Left kidney (tissue), 1 donor: ENCODE measurements at regions not wholly inside any gene's neighbourhood (a gene's known extent, or its start where the extent isn't known, plus 50 kb on each side); places are given as distances from the start of the nearest gene placed in this dataset.

ENCODE experiments used
- DNase-seq: peaks from one replicate; pipeline ENCODE4 v3.0.0-alpha.2; 2013

GRCh38 chr9:134987906-134988700 lies 70.4 kb upstream of the FCN1 start:
- DNase-seq, result no peak

- no peak for DNase-seq
Measured at GRCh38 chr9:134988706-134989105, 71.0 kb upstream of the FCN1 start.

- no peak for DNase-seq
Measured at GRCh38 chr9:134989206-134990065, 71.7 kb upstream of the FCN1 start.

GRCh38 chr9:134991808-134992754 lies 74.4 kb upstream of the FCN1 start:
- no peak for DNase-seq

GRCh38 chr9:134992755-134993124 lies 75.0 kb upstream of the FCN1 start:
- peak; percentile 31 for DNase-seq

- no peak for DNase-seq
Measured at GRCh38 chr9:134993416-134993815, 75.7 kb upstream of the FCN1 start.

GRCh38 chr9:134993996-134994720 lies 76.4 kb upstream of the FCN1 start:
- DNase-seq, result no peak

- no peak for DNase-seq
Measured at GRCh38 chr9:134994926-134995791, 77.4 kb upstream of the FCN1 start.

GRCh38 chr9:134995792-134996120 lies 78.0 kb upstream of the FCN1 start:
- no peak for DNase-seq

GRCh38 chr9:134996591-134997530 lies 79.1 kb upstream of the FCN1 start:
- DNase-seq, result no peak

- DNase-seq, result no peak
Measured at GRCh38 chr9:135000647-135001245, 83.0 kb upstream of the FCN1 start.

- no peak for DNase-seq
Measured at GRCh38 chr9:135001526-135001925, 83.8 kb upstream of the FCN1 start.

- DNase-seq, result no peak
Measured at GRCh38 chr9:135002336-135002735, 84.6 kb upstream of the FCN1 start.

- no peak for DNase-seq
Measured at GRCh38 chr9:135002802-135003201, 84.7 kb upstream of the OLFM1 start.

- no peak for DNase-seq
Measured at GRCh38 chr9:135004772-135005171, 82.7 kb upstream of the OLFM1 start.

GRCh38 chr9:135006911-135007570 lies 80.4 kb upstream of the OLFM1 start:
- DNase-seq, result no peak

- no peak for DNase-seq
Measured at GRCh38 chr9:135007601-135008000, 79.9 kb upstream of the OLFM1 start.

- DNase-seq, result no peak
Measured at GRCh38 chr9:135008416-135008815, 79.1 kb upstream of the OLFM1 start.
